Stomach (tissue), 8 donors: ENCODE measurements at regions not wholly inside any gene's neighbourhood (a gene's known extent, or its start where the extent isn't known, plus 50 kb on each side); places are given as distances from the start of the nearest gene placed in this dataset.

Source experiments
- DNase-seq, 2 donors: peaks; one replicate each; pipeline versions ENCODE4 v3.0.0 to v3.0.0-alpha.2; 2013 to 2019
- H3K27ac ChIP-seq, 5 donors: fragments of 200-600 bp in 4 of 5; sonication (generic) in 4 of 5; one replicate each; pipeline ENCODE4 v1.5.1; 2013 to 2019; ENCODE audit warnings: mild to moderate bottlenecking in 1 of 5, moderate library complexity in 1 of 5
- H3K27me3 ChIP-seq, 3 donors: fragments of 200-600 bp; sonication (generic); one replicate each; pipeline ENCODE4 v1.5.1; 2017 to 2019; ENCODE audit warnings: mixed run types in 1 of 3
- H3K36me3 ChIP-seq, 4 donors: fragments of 200-600 bp; sonication (generic); 1 replicate in 3 of 4; 2 replicates in 1 of 4; pipeline ENCODE4 v1.5.1; 2016 to 2019
- H3K4me1 ChIP-seq, 4 donors: fragments of 200-600 bp; sonication (generic); one replicate each; pipeline ENCODE4 v1.5.1; 2016 to 2019
- H3K4me3 ChIP-seq, 4 donors: fragments of 200-600 bp; sonication (generic) in 3 of 4; one replicate each; pipeline ENCODE4 v1.5.1; 2016 to 2019; ENCODE audit warnings: mild to moderate bottlenecking in 1 of 4
- H3K9me3 ChIP-seq, 4 donors: fragments of 200-600 bp; sonication (generic); one replicate each; pipeline ENCODE4 v1.5.1; 2016 to 2019
- CTCF ChIP-seq, 7 experiments: fragments of 450-650 bp in 4 of 7; fragments of 200-600 bp in 3 of 7; sonication (generic) in 3 of 7; IDR thresholded peaks; one replicate each; pipeline ENCODE4 v1.5.1; 2016 to 2019; ENCODE audit warnings: antibody characterized with exemption in 7 of 7, control low read depth in 2 of 7, mild to moderate bottlenecking in 1 of 7
- EP300 ChIP-seq: sonication (generic); formaldehyde crosslinking; IDR thresholded peaks from one replicate; pipeline ENCODE4 v1.6.1; 2017; ENCODE audit warnings: antibody characterized with exemption
- POLR2A ChIP-seq, 4 donors: fragments of 450-650 bp; IDR thresholded peaks; one replicate each; pipeline ENCODE4 v1.6.1; 2016; ENCODE audit warnings: antibody characterized with exemption in 4 of 4, control low read depth in 2 of 4, mild to moderate bottlenecking in 1 of 4, moderate library complexity in 1 of 4
- POLR2AphosphoS5 ChIP-seq, 3 donors: sonication (generic); formaldehyde crosslinking; IDR thresholded peaks; one replicate each; pipeline ENCODE4 v1.6.1; 2016; ENCODE audit warnings: antibody characterized with exemption in 3 of 3
- WGBS, 5 donors: extraction: QIAGEN DNeasy Blood & Tissue Kit in 3 of 5; methylation state at CpG; one replicate each; pipeline versions ENCODE4 v1.1.5 to v1.1.7; 2013 to 2018; 5-methylcytosine and 5-hydroxymethylcytosine counted together
- intact Hi-C: fragments of 100-400 bp; cut with DNase I; formaldehyde crosslinking; loops from one replicate; pipeline ENCODE4 v1.15.1; 2023; ENCODE audit warnings: low total_unique reads
- donor health status: healthy with polysubstance abuse.
- donor health status: Bipolar disorder and iron deficiency.
- donor health status: healthy.

DNA sequence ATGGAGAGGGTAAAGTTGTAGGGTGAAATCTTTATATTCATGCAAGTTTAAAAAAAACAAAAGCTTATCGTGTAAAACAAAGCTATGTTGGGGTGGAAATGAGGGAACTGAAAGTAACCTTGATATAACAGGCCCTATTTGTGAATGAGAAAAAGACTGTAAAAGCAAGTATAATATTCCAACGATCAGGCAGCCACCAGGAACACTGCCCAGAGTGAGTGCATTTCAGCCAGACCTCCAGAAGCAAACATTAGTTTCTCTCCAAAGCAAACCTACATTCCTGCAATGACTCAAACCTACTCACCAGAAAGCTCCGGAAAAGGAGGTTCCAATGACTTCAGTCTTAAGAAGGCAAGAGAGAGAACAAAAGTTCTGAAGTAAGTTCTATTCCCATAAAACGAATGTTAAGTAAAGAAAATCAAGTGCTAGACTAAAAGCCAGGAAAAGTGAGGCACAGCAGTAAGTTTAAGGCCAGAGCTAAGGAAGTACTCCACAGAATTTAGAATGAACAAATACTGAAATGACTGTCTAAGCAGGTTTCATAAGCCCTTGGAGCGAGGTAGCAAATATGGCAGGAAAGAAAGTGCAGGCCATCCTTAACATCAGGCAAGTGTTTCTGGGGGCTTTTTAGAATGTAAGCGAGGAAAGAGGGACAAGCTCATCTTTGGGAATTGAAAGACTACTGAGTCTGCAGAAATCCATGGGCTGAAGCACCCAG is 493.1 kb downstream of the XPNPEP1 start:
- 61 to 66% (median 63%) methylated on average over 6 of the region's 6 CpGs for WGBS, 5 donors
- peak in 1 of 2 donors; percentile 13 for DNase-seq
- Histone ChIP-seq H3K27me3 (no peaks in the 10 kb centered on the region), H3K9me3 (no peaks in the 10 kb centered on the region), H3K27ac (peak overlapping the region in 1 of 5 donors; percentile 33), H3K4me1 (no peaks in the 10 kb centered on the region), H3K36me3 (no peaks in the 10 kb centered on the region), H3K4me3 (no peak overlapping the region)
- intact Hi-C loops = no loop called here
- TF ChIP-seq EP300 = no peak
- no peak for TF ChIP-seq POLR2A (IDR thresholded peaks at IDR 0.05)
- TF ChIP-seq CTCF (IDR thresholded peaks at IDR 0.05) = no peak
- TF ChIP-seq POLR2AphosphoS5 (IDR thresholded peaks at IDR 0.05) = no peak

DNA sequence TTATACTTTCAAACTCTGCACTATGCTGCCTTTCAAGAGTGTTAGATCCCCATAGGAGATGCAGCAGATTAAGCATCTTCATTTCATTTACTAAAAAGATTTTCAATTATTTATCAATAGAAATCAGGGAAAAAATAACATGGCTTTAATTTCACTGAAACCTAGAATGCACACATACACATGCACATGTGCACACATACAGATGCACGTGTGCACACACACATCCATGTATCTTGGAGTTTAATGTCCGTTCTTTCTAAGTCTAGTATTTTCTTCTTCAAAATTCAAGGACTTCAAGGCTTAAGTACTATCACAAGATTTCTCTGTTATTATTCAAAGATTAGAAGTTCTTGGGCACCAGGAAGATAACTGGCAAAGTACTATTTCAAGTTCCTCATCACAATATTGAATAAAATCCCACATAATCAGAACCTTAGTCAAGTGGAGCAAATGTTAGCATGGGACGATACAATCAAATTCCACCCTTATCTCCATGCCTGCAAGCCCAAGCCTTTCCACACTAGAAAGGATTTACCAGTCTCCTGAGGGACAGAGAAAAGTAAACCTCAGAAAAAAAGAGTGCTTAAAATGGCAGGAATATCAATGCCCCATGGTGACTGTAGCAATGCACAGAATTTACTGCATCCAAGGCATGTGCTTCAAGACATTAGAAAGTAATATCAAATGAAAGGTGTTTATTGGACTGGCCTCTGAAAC is 494.4 kb downstream of the XPNPEP1 start:
- TF ChIP-seq POLR2A (IDR thresholded peaks at IDR 0.05) (no peak), EP300 (no peak), CTCF (IDR thresholded peaks at IDR 0.05) (no peak)
- no peak for DNase-seq
- Histone ChIP-seq H3K4me3 (no peak overlapping the region), H3K36me3 (no peaks in the 10 kb centered on the region), H3K4me1 (no peaks in the 10 kb centered on the region), H3K27me3 (no peaks in the 10 kb centered on the region), H3K27ac (no peak overlapping the region), H3K9me3 (no peaks in the 10 kb centered on the region)
- 59 to 78% (median 72%) methylated on average over 3 of the region's 3 CpGs for WGBS, 5 donors
- intact Hi-C loops = no loop called here

GRCh38 chr10:109427411-109427810 is 495.9 kb downstream of the XPNPEP1 start:
- Histone ChIP-seq H3K4me3 (no peak overlapping the region), H3K36me3 (no peaks in the 10 kb centered on the region), H3K4me1 (no peaks in the 10 kb centered on the region), H3K27ac (no peak overlapping the region), H3K9me3 (no peaks in the 10 kb centered on the region), H3K27me3 (no peaks in the 10 kb centered on the region)
- DNase-seq = peak in 1 of 2 donors; percentile 22
- intact Hi-C loops = no loop called here
- WGBS, 5 donors = 39 to 60% (median 49%) methylated on average over 2 of the region's 2 CpGs
- TF ChIP-seq POLR2AphosphoS5 (IDR thresholded peaks at IDR 0.05) (no peak), CTCF (IDR thresholded peaks at IDR 0.05) (no peak), EP300 (no peak), POLR2A (IDR thresholded peaks at IDR 0.05) (no peak)

- no peak for TF ChIP-seq POLR2A (IDR thresholded peaks at IDR 0.05)
- TF ChIP-seq POLR2AphosphoS5 (IDR thresholded peaks at IDR 0.05) = no peak
- no peak for TF ChIP-seq CTCF (IDR thresholded peaks at IDR 0.05)
- no peak for TF ChIP-seq EP300
- 82 to 96% (median 83%) methylated on average over 2 of the region's 2 CpGs for WGBS, 5 donors
- Histone ChIP-seq H3K27me3 (no peaks in the 10 kb centered on the region), H3K27ac (no peak overlapping the region), H3K9me3 (no peaks in the 10 kb centered on the region), H3K4me3 (no peak overlapping the region), H3K36me3 (no peaks in the 10 kb centered on the region), H3K4me1 (no peaks in the 10 kb centered on the region)
- DNase-seq = no peak
- intact Hi-C loops = no loop called here
These were observed 496.3 kb downstream of the XPNPEP1 start for GRCh38 chr10:109426987-109427386.
